GM23338 (cell line): ENCODE measurements at regions not wholly inside any gene's neighbourhood (a gene's known extent, or its start where the extent isn't known, plus 50 kb on each side); places are given as distances from the start of the nearest gene placed in this dataset.

ENCODE experiments used
- ATAC-seq: fragments of 200-7000 bp; cut with Tn5 transposase; 3 replicates; pipeline ENCODE4 v1.9.1; 2020
- DNase-seq: peaks from one replicate; pipeline ENCODE4 v3.0.0-alpha.2; 2015; ENCODE audit warnings: low spot score
- H2AFZ ChIP-seq: fragments of 200-600 bp; sonication (generic); 2 replicates; pipeline ENCODE4 v1.8.0; 2016; ENCODE audit warnings: antibody characterized with exemption, mild to moderate bottlenecking, moderate library complexity
- H3F3A ChIP-seq: fragments of 200-600 bp; sonication (generic); replicated peaks from 2 replicates; pipeline ENCODE4 v1.8.0; 2017; ENCODE audit warnings: antibody characterized with exemption, mixed run types, low read depth
- H3K27ac ChIP-seq: fragments of 200-600 bp; sonication (generic); 2 replicates; pipeline ENCODE4 v1.6.1; 2016; ENCODE audit warnings: low read depth
- H3K27me3 ChIP-seq: fragments of 200-600 bp; sonication (generic); 2 replicates; pipeline ENCODE4 v1.8.0; 2016; ENCODE audit warnings: mild to moderate bottlenecking, mixed run types, moderate library complexity; ENCODE audit not compliant: insufficient read depth
- H3K36me3 ChIP-seq: fragments of 200-600 bp; sonication (generic); 2 replicates; pipeline ENCODE4 v1.8.0; 2016; ENCODE audit warnings: mild to moderate bottlenecking; ENCODE audit not compliant: insufficient read depth
- H3K4me1 ChIP-seq: fragments of 200-600 bp; sonication (generic); 2 replicates; pipeline ENCODE4 v1.8.0; 2016; ENCODE audit warnings: mild to moderate bottlenecking, moderate library complexity; ENCODE audit not compliant: insufficient read depth
- H3K4me2 ChIP-seq: fragments of 200-600 bp; sonication (generic); 2 replicates; pipeline ENCODE4 v1.7.1; 2017; ENCODE audit warnings: mixed run types
- H3K4me3 ChIP-seq: fragments of 200-600 bp; sonication (generic); 2 replicates; pipeline ENCODE4 v1.6.1; 2016; ENCODE audit warnings: mixed run types
- H3K79me2 ChIP-seq: fragments of 200-600 bp; sonication (generic); replicated peaks from 2 replicates; pipeline ENCODE4 v1.8.0; 2017; ENCODE audit warnings: mild to moderate bottlenecking; ENCODE audit not compliant: insufficient read depth
- H3K9me2 ChIP-seq: fragments of 200-600 bp; sonication (generic); 2 replicates; pipeline ENCODE4 v1.8.0; 2017; ENCODE audit not compliant: insufficient read depth
- H4K20me1 ChIP-seq: fragments of 200-600 bp; sonication (generic); replicated peaks from 2 replicates; pipeline ENCODE4 v1.8.0; 2017; ENCODE audit warnings: mild to moderate bottlenecking; ENCODE audit not compliant: insufficient read depth
- H3K27ac Mint-ChIP-seq: 2 replicates; pipeline ENCODE4 v1.8.0; 2020; ENCODE audit warnings: inconsistent platforms, mild to moderate bottlenecking, moderate library complexity, mixed read lengths
- H3K27me3 Mint-ChIP-seq: 3 replicates; pipeline ENCODE4 v1.8.0; 2022; ENCODE audit warnings: low read depth, mild to moderate bottlenecking, moderate library complexity, mixed read lengths, inconsistent platforms; ENCODE audit not compliant: insufficient read depth, poor library complexity
- H3K36me3 Mint-ChIP-seq: 3 replicates; pipeline ENCODE4 v1.8.0; 2021; ENCODE audit warnings: low read depth, mild to moderate bottlenecking, inconsistent platforms, moderate library complexity, mixed read lengths
- H3K4me1 Mint-ChIP-seq: 3 replicates; pipeline ENCODE4 v1.8.0; 2020; ENCODE audit warnings: mild to moderate bottlenecking, inconsistent platforms, mixed read lengths
- H3K4me3 Mint-ChIP-seq: 3 replicates; pipeline ENCODE4 v1.8.0; 2021; ENCODE audit warnings: moderate library complexity, mild to moderate bottlenecking, inconsistent platforms, mixed read lengths
- H3K9me3 Mint-ChIP-seq: 3 replicates; pipeline ENCODE4 v1.8.0; 2020; ENCODE audit warnings: moderate library complexity, mild to moderate bottlenecking, inconsistent platforms, mixed read lengths
- CREB1 ChIP-seq: fragments of 250-450 bp; sonication (Bioruptor Pico); IDR thresholded peaks from 2 replicates; pipeline ENCODE4 v1.5.0; 2020; ENCODE audit warnings: low read depth, mild to moderate bottlenecking, moderate library complexity
- CTCF ChIP-seq, 2 experiments: fragments of 200-600 bp in 1 of 2; sonication (generic) in 1 of 2; conservative IDR thresholded peaks; 2 replicates each; pipeline versions ENCODE4 v1.5.1 to v1.6.1; 2016 to 2017; ENCODE audit warnings: antibody characterized with exemption in 2 of 2, low read depth in 2 of 2, mild to moderate bottlenecking in 2 of 2, moderate library complexity in 1 of 2
- ETS1 ChIP-seq: IDR thresholded peaks from 2 replicates; pipeline ENCODE4 v1.6.1; 2016; ENCODE audit warnings: antibody characterized with exemption
- EZH2phosphoT487 ChIP-seq: fragments of 200-600 bp; sonication (generic); IDR thresholded peaks from one replicate; pipeline ENCODE4 v1.8.1; 2018; ENCODE audit warnings: antibody characterized with exemption; ENCODE audit not compliant: unreplicated experiment
- JUNB ChIP-seq: IDR thresholded peaks from one replicate; pipeline ENCODE4 v1.6.1; 2016; ENCODE audit warnings: antibody characterized with exemption; ENCODE audit not compliant: unreplicated experiment
- POLR2AphosphoS5 ChIP-seq: IDR thresholded peaks from 2 replicates; pipeline ENCODE4 v1.6.1; 2016; ENCODE audit warnings: antibody characterized with exemption, low read depth
- REST ChIP-seq: IDR thresholded peaks from one replicate; pipeline ENCODE4 v1.6.1; 2018; ENCODE audit warnings: antibody characterized with exemption; ENCODE audit not compliant: unreplicated experiment
- STAT1 ChIP-seq: IDR thresholded peaks from one replicate; pipeline ENCODE4 v1.6.1; 2016; ENCODE audit warnings: antibody characterized with exemption; ENCODE audit not compliant: unreplicated experiment
- ZNF114 ChIP-seq: fragments of 250-450 bp; sonication (Bioruptor Pico); IDR thresholded peaks from 2 replicates; pipeline ENCODE4 v1.5.0; 2020; ENCODE audit warnings: mild to moderate bottlenecking, moderate library complexity
- ZNF331 ChIP-seq: fragments of 250-450 bp; sonication (Bioruptor Pico); IDR thresholded peaks from 2 replicates; pipeline ENCODE4 v1.5.0; 2020; ENCODE audit warnings: low read depth, mild to moderate bottlenecking, moderate library complexity

GRCh38 chr2:55782528-55783173 lies 89.0 kb upstream of the PNPT1 start:
- H2AFZ ChIP-seq: no peak overlapping the region
- Mint-ChIP-seq H3K4me1 (peaks cover 2% of the 10 kb centered on the region; the same call in 2 of the 3 replicates), H3K27me3 (peaks cover 4% of the 10 kb centered on the region), H3K4me3 (no peak overlapping the region), H3K27ac (no peak overlapping the region), H3K9me3 (no peaks in the 10 kb centered on the region), H3K36me3 (no peaks in the 10 kb centered on the region)
- no peaks in the 10 kb centered on the region for H3K27me3 ChIP-seq
- H4K20me1 ChIP-seq: no peaks in the 10 kb centered on the region
- no peak overlapping the region for H3K27ac ChIP-seq
- H3F3A ChIP-seq: no peaks in the 10 kb centered on the region
- H3K4me1 ChIP-seq: no peaks in the 10 kb centered on the region
- H3K79me2 ChIP-seq: no peaks in the 10 kb centered on the region
- no peak for DNase-seq
- no peak for TF ChIP-seq POLR2AphosphoS5
- TF ChIP-seq STAT1: no peak
- TF ChIP-seq ZNF331 (CRISPR knock-in tag): no peak
- H3K36me3 ChIP-seq: no peaks in the 10 kb centered on the region
- H3K4me3 ChIP-seq: no peak overlapping the region
- no peak overlapping the region for H3K4me2 ChIP-seq
- no peak for ATAC-seq
- H3K9me2 ChIP-seq: peaks cover 9% of the 10 kb centered on the region; the same call in 1 of the 2 replicates

GRCh38 chr2:55781542-55781941 lies 87.9 kb upstream of the PNPT1 start:
- Mint-ChIP-seq H3K27ac (no peak overlapping the region), H3K36me3 (no peaks in the 10 kb centered on the region), H3K9me3 (no peaks in the 10 kb centered on the region), H3K4me3 (no peak overlapping the region), H3K4me1 (peaks cover 2% of the 10 kb centered on the region; the same call in 2 of the 3 replicates), H3K27me3 (peaks cover 4% of the 10 kb centered on the region)
- DNase-seq (no peak), ATAC-seq (no peak)
- TF ChIP-seq CTCF (conservative IDR thresholded peaks at IDR 0.05; ENCODE audit: low read depth in 2 of 2) (peak in 1 of 2 experiments; percentile 26; a peak in 2 of 4 replicates), JUNB (no peak), ZNF331 (CRISPR knock-in tag) (no peak)
- Histone ChIP-seq H3F3A (no peaks in the 10 kb centered on the region), H4K20me1 (no peaks in the 10 kb centered on the region), H3K27ac (no peak overlapping the region), H3K4me2 (no peak overlapping the region), H3K4me1 (no peaks in the 10 kb centered on the region), H3K9me2 (peaks cover 17% of the 10 kb centered on the region; the same call in 1 of the 2 replicates), H3K27me3 (no peaks in the 10 kb centered on the region), H3K79me2 (no peaks in the 10 kb centered on the region), H2AFZ (no peak overlapping the region), H3K4me3 (no peak overlapping the region), H3K36me3 (no peaks in the 10 kb centered on the region)

GRCh38 chr2:55780697-55781096 lies 87.1 kb upstream of the PNPT1 start:
- no peak overlapping the region for H3K4me3 ChIP-seq
- H3K4me1 Mint-ChIP-seq: peaks cover 2% of the 10 kb centered on the region; the same call in 2 of the 3 replicates
- H3K27ac ChIP-seq: no peak overlapping the region
- DNase-seq (no peak), ATAC-seq (no peak)
- no peaks in the 10 kb centered on the region for H3K36me3 Mint-ChIP-seq
- H4K20me1 ChIP-seq: no peaks in the 10 kb centered on the region
- no peak overlapping the region for H3K4me3 Mint-ChIP-seq
- H3K27me3 Mint-ChIP-seq: peaks cover 4% of the 10 kb centered on the region
- no peak overlapping the region for H2AFZ ChIP-seq
- H3K4me1 ChIP-seq: no peaks in the 10 kb centered on the region
- no peak overlapping the region for H3K4me2 ChIP-seq
- no peak overlapping the region for H3K27ac Mint-ChIP-seq
- H3K9me2 ChIP-seq: peaks cover 17% of the 10 kb centered on the region; the same call in 1 of the 2 replicates
- H3F3A ChIP-seq: no peaks in the 10 kb centered on the region
- no peaks in the 10 kb centered on the region for H3K27me3 ChIP-seq
- H3K36me3 ChIP-seq: no peaks in the 10 kb centered on the region
- H3K79me2 ChIP-seq: no peaks in the 10 kb centered on the region
- H3K9me3 Mint-ChIP-seq: no peaks in the 10 kb centered on the region
- TF ChIP-seq CREB1 (CRISPR knock-in tag) (no peak), REST (no peak), ETS1 (no peak), ZNF114 (no peak), EZH2phosphoT487 (no peak), ZNF331 (CRISPR knock-in tag) (no peak), CTCF (conservative IDR thresholded peaks at IDR 0.05; ENCODE audit: low read depth in 2 of 2) (no peak), POLR2AphosphoS5 (no peak)
